Lower leg skin (tissue), 3 donors: ENCODE measurements at regions not wholly inside any gene's neighbourhood (a gene's known extent, or its start where the extent isn't known, plus 50 kb on each side); places are given as distances from the start of the nearest gene placed in this dataset.

Experiments used
- CTCF ChIP-seq, 3 donors: fragments of 450-650 bp; IDR thresholded peaks; one replicate each; pipeline ENCODE4 v1.5.1; 2016; ENCODE audit warnings: antibody characterized with exemption in 3 of 3, mild to moderate bottlenecking in 3 of 3, moderate library complexity in 2 of 3
- POLR2A ChIP-seq, 2 donors: fragments of 450-650 bp; IDR thresholded peaks; one replicate each; pipeline ENCODE4 v1.6.1; 2016 to 2017; ENCODE audit warnings: antibody characterized with exemption in 2 of 2, mild to moderate bottlenecking in 1 of 2, moderate library complexity in 1 of 2

DNA sequence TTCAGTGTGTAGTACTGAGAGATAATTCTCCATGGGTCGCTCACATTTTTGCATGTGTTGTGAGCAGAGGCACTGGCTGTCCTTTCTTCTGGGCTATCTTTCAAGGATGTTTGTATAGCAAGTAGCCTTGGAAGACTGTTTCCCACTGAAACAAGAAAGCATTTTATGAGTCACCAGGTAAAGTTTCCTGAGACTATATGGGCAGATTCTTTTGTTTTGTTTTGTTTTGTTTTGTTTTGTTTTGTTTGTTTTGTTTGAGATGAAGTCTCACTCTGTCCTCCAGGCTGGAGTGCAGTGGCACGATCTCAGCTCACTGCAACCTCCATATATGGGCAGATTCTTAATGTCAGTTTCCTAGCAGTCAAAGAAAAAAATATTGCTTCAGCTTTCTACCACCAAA, 912.6 kb downstream of the TTLL7 start:
- TF ChIP-seq CTCF (IDR thresholded peaks at IDR 0.05) (no peak), POLR2A (IDR thresholded peaks at IDR 0.05) (no peak)
